Endothelial cell of umbilical vein (primary cell): ENCODE measurements at regions not wholly inside any gene's neighbourhood (a gene's known extent, or its start where the extent isn't known, plus 50 kb on each side); places are given as distances from the start of the nearest gene placed in this dataset.

Source experiments
- BruUV-seq: library from RNA; stranded (reverse); fragments of 400-500 nt; replicated peaks from 2 replicates; lab custom pipeline; 2021; lab: Mats Ljungman, UMichigan
- CTCF ChIA-PET: fragments of 300-600, 350-600 bp; sonication (Branson Sonifier 250); formaldehyde crosslinking; loops from one replicate; lab custom pipeline; 2021; ENCODE audit warnings: antibody characterized with exemption, inconsistent platforms; lab: Charles Lee
- POLR2A ChIA-PET: fragments of 300-600, 350-600 bp; sonication (Branson Sonifier 250); formaldehyde crosslinking; loops from one replicate; lab custom pipeline; 2021; ENCODE audit warnings: antibody characterized with exemption, inconsistent platforms; lab: Charles Lee
- DNase-seq: peaks from one replicate; pipeline ENCODE4 v3.0.0-alpha.2; 2011; ENCODE audit warnings: low read depth, low spot score
- FAIRE-seq: peaks from 2 replicates; lab custom pipeline; 2011; peaks lifted over from hg19 to GRCh38; lab: Jason Lieb, UNC
- H2AFZ ChIP-seq: 2 replicates; pipeline ENCODE4 v1.6.0; 2012; ENCODE audit warnings: low read depth, low read length, control low read depth, inconsistent platforms
- H3K27ac ChIP-seq: 2 replicates; pipeline ENCODE4 v1.5.1; 2011; ENCODE audit warnings: low read depth, mild to moderate bottlenecking, control low read depth, low read length, moderate library complexity; ENCODE audit not compliant: insufficient read depth
- H3K27me3 ChIP-seq, 2 experiments: 2 replicates each; pipeline versions ENCODE4 v1.6.0 to v1.6.1; 2011; ENCODE audit warnings: low read length in 2 of 2, mixed read lengths in 1 of 2; ENCODE audit not compliant: control insufficient read depth in 2 of 2, insufficient read depth in 2 of 2
- H3K36me3 ChIP-seq, 2 experiments: 2 replicates in 1 of 2; 3 replicates in 1 of 2; pipeline ENCODE4 v1.5.1; 2011; ENCODE audit warnings: low read length in 2 of 2, mild to moderate bottlenecking in 1 of 2, moderate library complexity in 1 of 2; ENCODE audit not compliant: control insufficient read depth in 2 of 2, insufficient read depth in 2 of 2; ENCODE audit errors: extremely low read depth in 1 of 2
- H3K4me1 ChIP-seq: 3 replicates; pipeline ENCODE4 v1.5.1; 2011; ENCODE audit warnings: mild to moderate bottlenecking, low read length; ENCODE audit not compliant: control insufficient read depth, insufficient read depth; ENCODE audit errors: extremely low read depth
- H3K4me2 ChIP-seq: 2 replicates; pipeline ENCODE4 v1.6.1; 2011; ENCODE audit warnings: low read length, control low read depth, mixed read lengths; ENCODE audit not compliant: insufficient read depth
- H3K4me3 ChIP-seq, 3 experiments: fragments of 200-600 bp in 1 of 3; sonication (generic), shearing (Covaris generic) in 1 of 3; replicated peaks in 1 of 3; 2 replicates each; pipeline ENCODE4 v1.5.1; 2011 to 2016; ENCODE audit warnings: control low read depth in 3 of 3, low read length in 3 of 3, mild to moderate bottlenecking in 2 of 3, inconsistent platforms in 1 of 3, low read depth in 1 of 3, moderate library complexity in 1 of 3; ENCODE audit not compliant: insufficient read depth in 1 of 3
- H3K79me2 ChIP-seq: 2 replicates; pipeline ENCODE4 v1.6.0; 2012; ENCODE audit warnings: low read length, inconsistent platforms; ENCODE audit not compliant: control insufficient read depth, insufficient read depth
- H3K9ac ChIP-seq: replicated peaks from 2 replicates; pipeline ENCODE3; 2011; ENCODE audit warnings: low read length, control low read depth; ENCODE audit not compliant: insufficient read depth; ENCODE audit errors: extremely low read depth
- H3K9me1 ChIP-seq: replicated peaks from 3 replicates; pipeline ENCODE4 v1.6.0; 2011; ENCODE audit warnings: mild to moderate bottlenecking, low read length; ENCODE audit not compliant: control insufficient read depth, insufficient read depth; ENCODE audit errors: extremely low read depth
- H3K9me3 ChIP-seq: replicated peaks from 2 replicates; pipeline ENCODE4 v1.5.1; 2012; ENCODE audit warnings: low read length, inconsistent platforms; ENCODE audit not compliant: control insufficient read depth, insufficient read depth
- H4K20me1 ChIP-seq: replicated peaks from 2 replicates; pipeline ENCODE3; 2011; ENCODE audit warnings: mild to moderate bottlenecking, low read length; ENCODE audit not compliant: control insufficient read depth, insufficient read depth; ENCODE audit errors: extremely low read depth
- EZH2 ChIP-seq: IDR thresholded peaks from 2 replicates; pipeline ENCODE4 v1.6.1; 2012; ENCODE audit warnings: borderline replicate concordance, low read depth, mild to moderate bottlenecking, moderate library complexity, low read length, inconsistent platforms; ENCODE audit not compliant: severe bottlenecking
- FOS ChIP-seq: IDR thresholded peaks from 2 replicates; pipeline ENCODE4 v1.6.1; 2011; ENCODE audit warnings: mild to moderate bottlenecking, low read length, moderate library complexity, borderline replicate concordance; ENCODE audit not compliant: insufficient read depth
- GATA2 ChIP-seq: IDR thresholded peaks from 2 replicates; pipeline ENCODE4 v1.7.0; 2011; ENCODE audit warnings: low read depth, mild to moderate bottlenecking, moderate library complexity, mixed read lengths, low read length; ENCODE audit not compliant: insufficient read length, insufficient read depth
- JUN ChIP-seq: IDR thresholded peaks from 2 replicates; pipeline ENCODE4 v1.6.1; 2011; ENCODE audit warnings: borderline replicate concordance, low read depth; ENCODE audit not compliant: insufficient read length, insufficient read depth
- MYC ChIP-seq: IDR thresholded peaks from one replicate; pipeline ENCODE4 v1.6.1; 2011; ENCODE audit warnings: mild to moderate bottlenecking, low read depth, low read length
- POLR2A ChIP-seq: IDR thresholded peaks from 2 replicates; pipeline ENCODE4 v1.6.1; 2012; ENCODE audit warnings: low read depth, mild to moderate bottlenecking, control low read depth, low read length
- POLR2AphosphoS5 ChIP-seq: IDR thresholded peaks from 2 replicates; pipeline ENCODE4 v1.6.1; 2012; ENCODE audit warnings: low read depth, mild to moderate bottlenecking, control low read depth, low read length, moderate library complexity; ENCODE audit not compliant: insufficient read depth
- dilution Hi-C: fragments of 300-500 bp; cut with MboI; formaldehyde crosslinking; loops from one replicate; pipeline ENCODE4 v1.15.0; 2019; ENCODE audit warnings: low sequenced_read_pairs; ENCODE audit not compliant: extremely low pct_ligation_motif_present
- intact Hi-C: fragments of 100-400 bp; cut with micrococcal nuclease; formaldehyde crosslinking; loops from one replicate; pipeline ENCODE4 v1.10.0; 2022
- TF ChIP-seq, protein P1 (sequence below): IDR thresholded peaks from 2 replicates; pipeline ENCODE4 v1.6.1; 2011; ENCODE audit not compliant: insufficient read depth, insufficient read length
- TF ChIP-seq, protein P2 (sequence below), 2 donors: IDR thresholded peaks; 1 replicate in 1 of 2; 2 replicates in 1 of 2; pipeline ENCODE4 v1.5.1; 2011; ENCODE audit warnings: low read length in 2 of 2, mild to moderate bottlenecking in 2 of 2, moderate library complexity in 2 of 2, control low read depth in 1 of 2, inconsistent platforms in 1 of 2, low read depth in 1 of 2; ENCODE audit not compliant: insufficient read depth in 1 of 2; ENCODE audit errors: extremely low read depth in 1 of 2

DNA sequence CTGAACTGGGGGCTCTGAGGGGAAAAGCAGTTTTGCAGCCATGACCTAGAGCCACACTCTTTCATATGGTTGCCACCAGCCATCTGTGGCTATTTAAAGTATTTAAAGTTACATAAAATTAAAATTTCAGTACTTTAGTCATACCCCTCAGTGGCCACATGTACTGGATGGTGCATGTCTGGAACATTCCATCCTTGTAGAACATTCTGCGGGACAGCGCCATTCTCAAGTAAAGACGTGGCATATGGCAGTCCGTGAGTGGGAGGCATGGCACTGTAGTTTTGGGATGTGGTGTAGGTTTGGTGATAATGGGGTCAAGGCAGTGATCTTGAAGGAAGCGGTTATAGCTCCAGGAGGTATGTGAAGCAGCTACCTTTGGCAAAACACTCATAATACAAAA is 61.4 kb upstream of the NFIL3 start:
- H3K4me1 ChIP-seq, result no peaks in the 10 kb centered on the region
- no peaks in the 10 kb centered on the region for H3K9me3 ChIP-seq
- no peak overlapping the region for H3K4me3 ChIP-seq
- BruUV-seq, result no TSS peak
- no peak overlapping the region for H2AFZ ChIP-seq
- intact Hi-C loops, result no loop called here
- H3K27ac ChIP-seq, result no peak overlapping the region
- H3K79me2 ChIP-seq, result no peaks in the 10 kb centered on the region
- H3K4me2 ChIP-seq, result no peak overlapping the region
- H3K36me3 ChIP-seq, result no peaks in the 10 kb centered on the region
- H3K9ac ChIP-seq, result no peak overlapping the region
- ChIA-PET CTCF (no interaction called here), POLR2A (no interaction called here)
- TF ChIP-seq, protein P1, sequence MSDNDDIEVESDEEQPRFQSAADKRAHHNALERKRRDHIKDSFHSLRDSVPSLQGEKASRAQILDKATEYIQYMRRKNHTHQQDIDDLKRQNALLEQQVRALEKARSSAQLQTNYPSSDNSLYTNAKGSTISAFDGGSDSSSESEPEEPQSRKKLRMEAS, result no peak
- TF ChIP-seq, protein P2, sequence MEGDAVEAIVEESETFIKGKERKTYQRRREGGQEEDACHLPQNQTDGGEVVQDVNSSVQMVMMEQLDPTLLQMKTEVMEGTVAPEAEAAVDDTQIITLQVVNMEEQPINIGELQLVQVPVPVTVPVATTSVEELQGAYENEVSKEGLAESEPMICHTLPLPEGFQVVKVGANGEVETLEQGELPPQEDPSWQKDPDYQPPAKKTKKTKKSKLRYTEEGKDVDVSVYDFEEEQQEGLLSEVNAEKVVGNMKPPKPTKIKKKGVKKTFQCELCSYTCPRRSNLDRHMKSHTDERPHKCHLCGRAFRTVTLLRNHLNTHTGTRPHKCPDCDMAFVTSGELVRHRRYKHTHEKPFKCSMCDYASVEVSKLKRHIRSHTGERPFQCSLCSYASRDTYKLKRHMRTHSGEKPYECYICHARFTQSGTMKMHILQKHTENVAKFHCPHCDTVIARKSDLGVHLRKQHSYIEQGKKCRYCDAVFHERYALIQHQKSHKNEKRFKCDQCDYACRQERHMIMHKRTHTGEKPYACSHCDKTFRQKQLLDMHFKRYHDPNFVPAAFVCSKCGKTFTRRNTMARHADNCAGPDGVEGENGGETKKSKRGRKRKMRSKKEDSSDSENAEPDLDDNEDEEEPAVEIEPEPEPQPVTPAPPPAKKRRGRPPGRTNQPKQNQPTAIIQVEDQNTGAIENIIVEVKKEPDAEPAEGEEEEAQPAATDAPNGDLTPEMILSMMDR (IDR thresholded peaks at IDR 0.05; ENCODE audit: extremely low read depth in 1 of 2, insufficient read depth in 1 of 2, low read depth in 1 of 2, low read length in 2 of 2), result no peak
- no peak for TF ChIP-seq MYC
- no peak for TF ChIP-seq JUN
- no peak for TF ChIP-seq FOS
- TF ChIP-seq POLR2A, result no peak
- TF ChIP-seq EZH2, result no peak
- TF ChIP-seq POLR2AphosphoS5, result no peak
- TF ChIP-seq GATA2, result no peak
- no peaks in the 10 kb centered on the region for H4K20me1 ChIP-seq
- no peaks in the 10 kb centered on the region for H3K9me1 ChIP-seq
- H3K27me3 ChIP-seq, result no peaks in the 10 kb centered on the region
- no peak for DNase-seq
- no peak for FAIRE-seq
- dilution Hi-C loops, result no loop called here
